Endothelial cell of umbilical vein (primary cell): ENCODE measurements at regions not wholly inside any gene's neighbourhood (a gene's known extent, or its start where the extent isn't known, plus 50 kb on each side); places are given as distances from the start of the nearest gene placed in this dataset.

Experiments used
- BruUV-seq: library from RNA; stranded (reverse); fragments of 400-500 nt; replicated peaks from 2 replicates; lab custom pipeline; 2021; lab: Mats Ljungman, UMichigan
- CTCF ChIA-PET: fragments of 300-600, 350-600 bp; sonication (Branson Sonifier 250); formaldehyde crosslinking; loops from one replicate; lab custom pipeline; 2021; ENCODE audit warnings: antibody characterized with exemption, inconsistent platforms; lab: Charles Lee
- POLR2A ChIA-PET: fragments of 300-600, 350-600 bp; sonication (Branson Sonifier 250); formaldehyde crosslinking; loops from one replicate; lab custom pipeline; 2021; ENCODE audit warnings: antibody characterized with exemption, inconsistent platforms; lab: Charles Lee
- DNase-seq: peaks from one replicate; pipeline ENCODE4 v3.0.0-alpha.2; 2011; ENCODE audit warnings: low read depth, low spot score
- FAIRE-seq: peaks from 2 replicates; lab custom pipeline; 2011; peaks lifted over from hg19 to GRCh38; lab: Jason Lieb, UNC
- H2AFZ ChIP-seq: 2 replicates; pipeline ENCODE4 v1.6.0; 2012; ENCODE audit warnings: low read depth, low read length, control low read depth, inconsistent platforms
- H3K27ac ChIP-seq: 2 replicates; pipeline ENCODE4 v1.5.1; 2011; ENCODE audit warnings: low read depth, mild to moderate bottlenecking, control low read depth, low read length, moderate library complexity; ENCODE audit not compliant: insufficient read depth
- H3K27me3 ChIP-seq, 2 experiments: 2 replicates each; pipeline versions ENCODE4 v1.6.0 to v1.6.1; 2011; ENCODE audit warnings: low read length in 2 of 2, mixed read lengths in 1 of 2; ENCODE audit not compliant: control insufficient read depth in 2 of 2, insufficient read depth in 2 of 2
- H3K36me3 ChIP-seq, 2 experiments: 2 replicates in 1 of 2; 3 replicates in 1 of 2; pipeline ENCODE4 v1.5.1; 2011; ENCODE audit warnings: low read length in 2 of 2, mild to moderate bottlenecking in 1 of 2, moderate library complexity in 1 of 2; ENCODE audit not compliant: control insufficient read depth in 2 of 2, insufficient read depth in 2 of 2; ENCODE audit errors: extremely low read depth in 1 of 2
- H3K4me1 ChIP-seq: 3 replicates; pipeline ENCODE4 v1.5.1; 2011; ENCODE audit warnings: mild to moderate bottlenecking, low read length; ENCODE audit not compliant: control insufficient read depth, insufficient read depth; ENCODE audit errors: extremely low read depth
- H3K4me2 ChIP-seq: 2 replicates; pipeline ENCODE4 v1.6.1; 2011; ENCODE audit warnings: low read length, control low read depth, mixed read lengths; ENCODE audit not compliant: insufficient read depth
- H3K4me3 ChIP-seq, 3 experiments: fragments of 200-600 bp in 1 of 3; sonication (generic), shearing (Covaris generic) in 1 of 3; replicated peaks in 1 of 3; 2 replicates each; pipeline ENCODE4 v1.5.1; 2011 to 2016; ENCODE audit warnings: control low read depth in 3 of 3, low read length in 3 of 3, mild to moderate bottlenecking in 2 of 3, inconsistent platforms in 1 of 3, low read depth in 1 of 3, moderate library complexity in 1 of 3; ENCODE audit not compliant: insufficient read depth in 1 of 3
- H3K79me2 ChIP-seq: 2 replicates; pipeline ENCODE4 v1.6.0; 2012; ENCODE audit warnings: low read length, inconsistent platforms; ENCODE audit not compliant: control insufficient read depth, insufficient read depth
- H3K9ac ChIP-seq: replicated peaks from 2 replicates; pipeline ENCODE3; 2011; ENCODE audit warnings: low read length, control low read depth; ENCODE audit not compliant: insufficient read depth; ENCODE audit errors: extremely low read depth
- H3K9me1 ChIP-seq: replicated peaks from 3 replicates; pipeline ENCODE4 v1.6.0; 2011; ENCODE audit warnings: mild to moderate bottlenecking, low read length; ENCODE audit not compliant: control insufficient read depth, insufficient read depth; ENCODE audit errors: extremely low read depth
- H3K9me3 ChIP-seq: replicated peaks from 2 replicates; pipeline ENCODE4 v1.5.1; 2012; ENCODE audit warnings: low read length, inconsistent platforms; ENCODE audit not compliant: control insufficient read depth, insufficient read depth
- H4K20me1 ChIP-seq: replicated peaks from 2 replicates; pipeline ENCODE3; 2011; ENCODE audit warnings: mild to moderate bottlenecking, low read length; ENCODE audit not compliant: control insufficient read depth, insufficient read depth; ENCODE audit errors: extremely low read depth
- EZH2 ChIP-seq: IDR thresholded peaks from 2 replicates; pipeline ENCODE4 v1.6.1; 2012; ENCODE audit warnings: borderline replicate concordance, low read depth, mild to moderate bottlenecking, moderate library complexity, low read length, inconsistent platforms; ENCODE audit not compliant: severe bottlenecking
- FOS ChIP-seq: IDR thresholded peaks from 2 replicates; pipeline ENCODE4 v1.6.1; 2011; ENCODE audit warnings: mild to moderate bottlenecking, low read length, moderate library complexity, borderline replicate concordance; ENCODE audit not compliant: insufficient read depth
- GATA2 ChIP-seq: IDR thresholded peaks from 2 replicates; pipeline ENCODE4 v1.7.0; 2011; ENCODE audit warnings: low read depth, mild to moderate bottlenecking, moderate library complexity, mixed read lengths, low read length; ENCODE audit not compliant: insufficient read length, insufficient read depth
- JUN ChIP-seq: IDR thresholded peaks from 2 replicates; pipeline ENCODE4 v1.6.1; 2011; ENCODE audit warnings: borderline replicate concordance, low read depth; ENCODE audit not compliant: insufficient read length, insufficient read depth
- MYC ChIP-seq: IDR thresholded peaks from one replicate; pipeline ENCODE4 v1.6.1; 2011; ENCODE audit warnings: mild to moderate bottlenecking, low read depth, low read length
- POLR2AphosphoS5 ChIP-seq: IDR thresholded peaks from 2 replicates; pipeline ENCODE4 v1.6.1; 2012; ENCODE audit warnings: low read depth, mild to moderate bottlenecking, control low read depth, low read length, moderate library complexity; ENCODE audit not compliant: insufficient read depth
- dilution Hi-C: fragments of 300-500 bp; cut with MboI; formaldehyde crosslinking; loops from one replicate; pipeline ENCODE4 v1.15.0; 2019; ENCODE audit warnings: low sequenced_read_pairs; ENCODE audit not compliant: extremely low pct_ligation_motif_present
- intact Hi-C: fragments of 100-400 bp; cut with micrococcal nuclease; formaldehyde crosslinking; loops from one replicate; pipeline ENCODE4 v1.10.0; 2022
- TF ChIP-seq, protein P1 (sequence below), 2 donors: IDR thresholded peaks; 1 replicate in 1 of 2; 2 replicates in 1 of 2; pipeline ENCODE4 v1.5.1; 2011; ENCODE audit warnings: low read length in 2 of 2, mild to moderate bottlenecking in 2 of 2, moderate library complexity in 2 of 2, control low read depth in 1 of 2, inconsistent platforms in 1 of 2, low read depth in 1 of 2; ENCODE audit not compliant: insufficient read depth in 1 of 2; ENCODE audit errors: extremely low read depth in 1 of 2
- TF ChIP-seq, protein P2 (sequence below): IDR thresholded peaks from 2 replicates; pipeline ENCODE4 v1.6.1; 2011; ENCODE audit not compliant: insufficient read depth, insufficient read length

DNA sequence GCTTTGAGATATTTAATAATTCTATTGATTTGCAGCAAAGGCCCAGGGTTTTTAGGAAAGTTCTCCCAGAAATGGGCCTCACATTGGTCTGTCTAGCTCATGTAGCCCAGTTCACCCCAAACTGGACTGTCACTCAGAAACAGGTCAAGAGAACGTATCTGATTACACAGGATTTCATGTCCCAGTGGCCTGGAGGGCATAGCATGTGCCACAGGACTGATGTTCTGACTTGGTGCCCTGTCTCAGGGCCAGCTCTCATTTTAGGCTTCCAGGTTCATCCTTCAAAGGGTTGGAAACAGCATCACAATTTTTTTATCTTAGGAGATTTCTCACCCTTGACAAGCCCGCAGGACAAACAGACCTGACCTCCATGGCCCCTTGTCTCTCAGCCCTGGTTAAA lies 398.4 kb upstream of the AZI2 start:
- no peaks in the 10 kb centered on the region for H3K79me2 ChIP-seq
- no peak overlapping the region for H2AFZ ChIP-seq
- no TSS peak for BruUV-seq
- peaks cover 22% of the 10 kb centered on the region for H3K4me1 ChIP-seq
- no peaks in the 10 kb centered on the region for H3K9me1 ChIP-seq
- no peak for DNase-seq
- intact Hi-C loops: no loop called here
- H3K27me3 ChIP-seq: no peaks in the 10 kb centered on the region
- ChIA-PET CTCF (interaction anchor here (1.0 kb wide), 1 partner anchor 79 kb away, joined by 4 read pairs; no protein-coding TSS in a partner anchor), POLR2A (interaction anchor here (0.9 kb wide), 1 partner anchor 24 kb away, joined by 3 read pairs; no protein-coding TSS in a partner anchor)
- no peaks in the 10 kb centered on the region for H3K36me3 ChIP-seq
- dilution Hi-C loops: no loop called here
- H3K4me2 ChIP-seq: no peak overlapping the region
- H3K9me3 ChIP-seq: no peaks in the 10 kb centered on the region
- TF ChIP-seq, protein P1, sequence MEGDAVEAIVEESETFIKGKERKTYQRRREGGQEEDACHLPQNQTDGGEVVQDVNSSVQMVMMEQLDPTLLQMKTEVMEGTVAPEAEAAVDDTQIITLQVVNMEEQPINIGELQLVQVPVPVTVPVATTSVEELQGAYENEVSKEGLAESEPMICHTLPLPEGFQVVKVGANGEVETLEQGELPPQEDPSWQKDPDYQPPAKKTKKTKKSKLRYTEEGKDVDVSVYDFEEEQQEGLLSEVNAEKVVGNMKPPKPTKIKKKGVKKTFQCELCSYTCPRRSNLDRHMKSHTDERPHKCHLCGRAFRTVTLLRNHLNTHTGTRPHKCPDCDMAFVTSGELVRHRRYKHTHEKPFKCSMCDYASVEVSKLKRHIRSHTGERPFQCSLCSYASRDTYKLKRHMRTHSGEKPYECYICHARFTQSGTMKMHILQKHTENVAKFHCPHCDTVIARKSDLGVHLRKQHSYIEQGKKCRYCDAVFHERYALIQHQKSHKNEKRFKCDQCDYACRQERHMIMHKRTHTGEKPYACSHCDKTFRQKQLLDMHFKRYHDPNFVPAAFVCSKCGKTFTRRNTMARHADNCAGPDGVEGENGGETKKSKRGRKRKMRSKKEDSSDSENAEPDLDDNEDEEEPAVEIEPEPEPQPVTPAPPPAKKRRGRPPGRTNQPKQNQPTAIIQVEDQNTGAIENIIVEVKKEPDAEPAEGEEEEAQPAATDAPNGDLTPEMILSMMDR (IDR thresholded peaks at IDR 0.05; ENCODE audit: extremely low read depth in 1 of 2, insufficient read depth in 1 of 2, low read depth in 1 of 2, low read length in 2 of 2): no peak
- no peak for TF ChIP-seq POLR2AphosphoS5
- no peak for TF ChIP-seq JUN
- TF ChIP-seq, protein P2, sequence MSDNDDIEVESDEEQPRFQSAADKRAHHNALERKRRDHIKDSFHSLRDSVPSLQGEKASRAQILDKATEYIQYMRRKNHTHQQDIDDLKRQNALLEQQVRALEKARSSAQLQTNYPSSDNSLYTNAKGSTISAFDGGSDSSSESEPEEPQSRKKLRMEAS: no peak
- TF ChIP-seq GATA2: no peak
- TF ChIP-seq MYC: no peak
- no peak for TF ChIP-seq FOS
- no peak for TF ChIP-seq EZH2
- H3K9ac ChIP-seq: no peak overlapping the region
- H3K4me3 ChIP-seq: no peak overlapping the region
- no peak for FAIRE-seq
- H3K27ac ChIP-seq: no peak overlapping the region
- H4K20me1 ChIP-seq: no peaks in the 10 kb centered on the region
